GM23338 (cell line): ENCODE measurements at regions not wholly inside any gene's neighbourhood (a gene's known extent, or its start where the extent isn't known, plus 50 kb on each side); places are given as distances from the start of the nearest gene placed in this dataset.

Experiments
- CREB1 ChIP-seq: fragments of 250-450 bp; sonication (Bioruptor Pico); IDR thresholded peaks from 2 replicates; pipeline ENCODE4 v1.5.0; 2020; ENCODE audit warnings: low read depth, mild to moderate bottlenecking, moderate library complexity
- EZH2 ChIP-seq: fragments of 200-600 bp; sonication (generic); IDR thresholded peaks from one replicate; pipeline ENCODE4 v1.8.0; 2017; ENCODE audit warnings: antibody characterized with exemption, mild to moderate bottlenecking, low read depth; ENCODE audit not compliant: unreplicated experiment
- JUNB ChIP-seq: IDR thresholded peaks from one replicate; pipeline ENCODE4 v1.6.1; 2016; ENCODE audit warnings: antibody characterized with exemption; ENCODE audit not compliant: unreplicated experiment
- NANOG ChIP-seq: IDR thresholded peaks from 2 replicates; pipeline ENCODE4 v1.6.1; 2016; ENCODE audit warnings: antibody characterized with exemption, borderline replicate concordance
- POLR2AphosphoS5 ChIP-seq: IDR thresholded peaks from 2 replicates; pipeline ENCODE4 v1.6.1; 2016; ENCODE audit warnings: antibody characterized with exemption, low read depth
- ZNF114 ChIP-seq: fragments of 250-450 bp; sonication (Bioruptor Pico); IDR thresholded peaks from 2 replicates; pipeline ENCODE4 v1.5.0; 2020; ENCODE audit warnings: mild to moderate bottlenecking, moderate library complexity
- TF ChIP-seq, protein P1 (sequence below): fragments of 250-450 bp; sonication (Bioruptor Pico); IDR thresholded peaks from 2 replicates; pipeline ENCODE4 v1.5.0; 2020; ENCODE audit warnings: mild to moderate bottlenecking, moderate library complexity
- TF ChIP-seq, protein P2 (sequence below): IDR thresholded peaks from 2 replicates; pipeline ENCODE4 v1.6.1; 2016; ENCODE audit warnings: antibody characterized with exemption
- TF ChIP-seq, protein P3 (sequence below), 2 experiments: fragments of 200-600 bp in 1 of 2; sonication (generic) in 1 of 2; conservative IDR thresholded peaks; 2 replicates each; pipeline versions ENCODE4 v1.5.1 to v1.6.1; 2016 to 2017; ENCODE audit warnings: antibody characterized with exemption in 2 of 2, low read depth in 2 of 2, mild to moderate bottlenecking in 2 of 2, moderate library complexity in 1 of 2

DNA sequence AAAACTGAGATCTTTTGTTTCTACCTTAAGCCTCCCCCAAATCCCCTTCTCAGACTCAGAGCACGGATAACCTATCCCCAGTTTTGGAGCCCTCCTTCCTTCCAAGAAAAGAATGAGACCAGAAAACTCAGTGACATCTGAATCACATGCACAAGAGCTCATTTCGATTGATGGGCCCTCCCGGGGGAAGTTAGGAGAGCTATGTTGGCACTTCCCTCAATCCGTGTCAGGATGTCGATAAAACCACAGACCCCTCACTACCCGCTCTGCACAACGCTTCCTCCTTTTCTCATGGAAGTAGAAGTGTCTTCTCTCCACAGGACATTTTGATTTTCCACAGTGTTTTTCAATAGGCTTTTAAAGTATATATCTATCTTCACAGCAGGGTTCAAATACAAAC lies 332.4 kb downstream of the HACE1 start (continued):
- TF ChIP-seq, protein P1, sequence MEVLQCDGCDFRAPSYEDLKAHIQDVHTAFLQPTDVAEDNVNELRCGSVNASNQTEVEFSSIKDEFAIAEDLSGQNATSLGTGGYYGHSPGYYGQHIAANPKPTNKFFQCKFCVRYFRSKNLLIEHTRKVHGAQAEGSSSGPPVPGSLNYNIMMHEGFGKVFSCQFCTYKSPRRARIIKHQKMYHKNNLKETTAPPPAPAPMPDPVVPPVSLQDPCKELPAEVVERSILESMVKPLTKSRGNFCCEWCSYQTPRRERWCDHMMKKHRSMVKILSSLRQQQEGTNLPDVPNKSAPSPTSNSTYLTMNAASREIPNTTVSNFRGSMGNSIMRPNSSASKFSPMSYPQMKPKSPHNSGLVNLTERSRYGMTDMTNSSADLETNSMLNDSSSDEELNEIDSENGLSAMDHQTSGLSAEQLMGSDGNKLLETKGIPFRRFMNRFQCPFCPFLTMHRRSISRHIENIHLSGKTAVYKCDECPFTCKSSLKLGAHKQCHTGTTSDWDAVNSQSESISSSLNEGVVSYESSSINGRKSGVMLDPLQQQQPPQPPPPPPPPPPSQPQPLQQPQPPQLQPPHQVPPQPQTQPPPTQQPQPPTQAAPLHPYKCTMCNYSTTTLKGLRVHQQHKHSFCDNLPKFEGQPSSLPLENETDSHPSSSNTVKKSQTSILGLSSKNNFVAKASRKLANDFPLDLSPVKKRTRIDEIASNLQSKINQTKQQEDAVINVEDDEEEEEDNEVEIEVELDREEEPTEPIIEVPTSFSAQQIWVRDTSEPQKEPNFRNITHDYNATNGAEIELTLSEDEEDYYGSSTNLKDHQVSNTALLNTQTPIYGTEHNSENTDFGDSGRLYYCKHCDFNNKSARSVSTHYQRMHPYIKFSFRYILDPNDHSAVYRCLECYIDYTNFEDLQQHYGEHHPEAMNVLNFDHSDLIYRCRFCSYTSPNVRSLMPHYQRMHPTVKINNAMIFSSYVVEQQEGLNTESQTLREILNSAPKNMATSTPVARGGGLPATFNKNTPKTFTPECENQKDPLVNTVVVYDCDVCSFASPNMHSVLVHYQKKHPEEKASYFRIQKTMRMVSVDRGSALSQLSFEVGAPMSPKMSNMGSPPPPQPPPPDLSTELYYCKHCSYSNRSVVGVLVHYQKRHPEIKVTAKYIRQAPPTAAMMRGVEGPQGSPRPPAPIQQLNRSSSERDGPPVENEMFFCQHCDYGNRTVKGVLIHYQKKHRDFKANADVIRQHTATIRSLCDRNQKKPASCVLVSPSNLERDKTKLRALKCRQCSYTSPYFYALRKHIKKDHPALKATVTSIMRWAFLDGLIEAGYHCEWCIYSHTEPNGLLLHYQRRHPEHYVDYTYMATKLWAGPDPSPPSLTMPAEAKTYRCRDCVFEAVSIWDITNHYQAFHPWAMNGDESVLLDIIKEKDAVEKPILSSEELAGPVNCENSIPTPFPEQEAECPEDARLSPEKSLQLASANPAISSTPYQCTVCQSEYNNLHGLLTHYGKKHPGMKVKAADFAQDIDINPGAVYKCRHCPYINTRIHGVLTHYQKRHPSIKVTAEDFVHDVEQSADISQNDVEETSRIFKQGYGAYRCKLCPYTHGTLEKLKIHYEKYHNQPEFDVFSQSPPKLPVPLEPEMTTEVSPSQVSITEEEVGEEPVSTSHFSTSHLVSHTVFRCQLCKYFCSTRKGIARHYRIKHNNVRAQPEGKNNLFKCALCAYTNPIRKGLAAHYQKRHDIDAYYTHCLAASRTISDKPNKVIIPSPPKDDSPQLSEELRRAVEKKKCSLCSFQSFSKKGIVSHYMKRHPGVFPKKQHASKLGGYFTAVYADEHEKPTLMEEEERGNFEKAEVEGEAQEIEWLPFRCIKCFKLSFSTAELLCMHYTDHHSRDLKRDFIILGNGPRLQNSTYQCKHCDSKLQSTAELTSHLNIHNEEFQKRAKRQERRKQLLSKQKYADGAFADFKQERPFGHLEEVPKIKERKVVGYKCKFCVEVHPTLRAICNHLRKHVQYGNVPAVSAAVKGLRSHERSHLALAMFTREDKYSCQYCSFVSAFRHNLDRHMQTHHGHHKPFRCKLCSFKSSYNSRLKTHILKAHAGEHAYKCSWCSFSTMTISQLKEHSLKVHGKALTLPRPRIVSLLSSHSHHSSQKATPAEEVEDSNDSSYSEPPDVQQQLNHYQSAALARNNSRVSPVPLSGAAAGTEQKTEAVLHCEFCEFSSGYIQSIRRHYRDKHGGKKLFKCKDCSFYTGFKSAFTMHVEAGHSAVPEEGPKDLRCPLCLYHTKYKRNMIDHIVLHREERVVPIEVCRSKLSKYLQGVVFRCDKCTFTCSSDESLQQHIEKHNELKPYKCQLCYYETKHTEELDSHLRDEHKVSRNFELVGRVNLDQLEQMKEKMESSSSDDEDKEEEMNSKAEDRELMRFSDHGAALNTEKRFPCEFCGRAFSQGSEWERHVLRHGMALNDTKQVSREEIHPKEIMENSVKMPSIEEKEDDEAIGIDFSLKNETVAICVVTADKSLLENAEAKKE (CRISPR knock-in tag), result no peak
- TF ChIP-seq JUNB, result no peak
- TF ChIP-seq, protein P2, sequence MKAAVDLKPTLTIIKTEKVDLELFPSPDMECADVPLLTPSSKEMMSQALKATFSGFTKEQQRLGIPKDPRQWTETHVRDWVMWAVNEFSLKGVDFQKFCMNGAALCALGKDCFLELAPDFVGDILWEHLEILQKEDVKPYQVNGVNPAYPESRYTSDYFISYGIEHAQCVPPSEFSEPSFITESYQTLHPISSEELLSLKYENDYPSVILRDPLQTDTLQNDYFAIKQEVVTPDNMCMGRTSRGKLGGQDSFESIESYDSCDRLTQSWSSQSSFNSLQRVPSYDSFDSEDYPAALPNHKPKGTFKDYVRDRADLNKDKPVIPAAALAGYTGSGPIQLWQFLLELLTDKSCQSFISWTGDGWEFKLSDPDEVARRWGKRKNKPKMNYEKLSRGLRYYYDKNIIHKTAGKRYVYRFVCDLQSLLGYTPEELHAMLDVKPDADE, result no peak
- no peak for TF ChIP-seq EZH2
- TF ChIP-seq NANOG, result no peak
- no peak for TF ChIP-seq CREB1 (CRISPR knock-in tag)
- TF ChIP-seq, protein P3, sequence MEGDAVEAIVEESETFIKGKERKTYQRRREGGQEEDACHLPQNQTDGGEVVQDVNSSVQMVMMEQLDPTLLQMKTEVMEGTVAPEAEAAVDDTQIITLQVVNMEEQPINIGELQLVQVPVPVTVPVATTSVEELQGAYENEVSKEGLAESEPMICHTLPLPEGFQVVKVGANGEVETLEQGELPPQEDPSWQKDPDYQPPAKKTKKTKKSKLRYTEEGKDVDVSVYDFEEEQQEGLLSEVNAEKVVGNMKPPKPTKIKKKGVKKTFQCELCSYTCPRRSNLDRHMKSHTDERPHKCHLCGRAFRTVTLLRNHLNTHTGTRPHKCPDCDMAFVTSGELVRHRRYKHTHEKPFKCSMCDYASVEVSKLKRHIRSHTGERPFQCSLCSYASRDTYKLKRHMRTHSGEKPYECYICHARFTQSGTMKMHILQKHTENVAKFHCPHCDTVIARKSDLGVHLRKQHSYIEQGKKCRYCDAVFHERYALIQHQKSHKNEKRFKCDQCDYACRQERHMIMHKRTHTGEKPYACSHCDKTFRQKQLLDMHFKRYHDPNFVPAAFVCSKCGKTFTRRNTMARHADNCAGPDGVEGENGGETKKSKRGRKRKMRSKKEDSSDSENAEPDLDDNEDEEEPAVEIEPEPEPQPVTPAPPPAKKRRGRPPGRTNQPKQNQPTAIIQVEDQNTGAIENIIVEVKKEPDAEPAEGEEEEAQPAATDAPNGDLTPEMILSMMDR (conservative IDR thresholded peaks at IDR 0.05; ENCODE audit: low read depth in 2 of 2), result no peak
- TF ChIP-seq POLR2AphosphoS5, result no peak
- no peak for TF ChIP-seq ZNF114 (CRISPR knock-in tag)
